GM21367 (cell line): ENCODE measurements at regions not wholly inside any gene's neighbourhood (a gene's known extent, or its start where the extent isn't known, plus 50 kb on each side); places are given as distances from the start of the nearest gene placed in this dataset.

Experiments used
- ATAC-seq: cut with Tn5 transposase; IDR thresholded peaks from one replicate; pipeline ENCODE4 v1.9.1; 2021; ENCODE audit not compliant: unreplicated experiment

- no peak for ATAC-seq
These were observed 217.0 kb upstream of the TLE3 start for GRCh38 chr15:70314688-70315087.

- no peak for ATAC-seq
These were observed 216.3 kb upstream of the TLE3 start for GRCh38 chr15:70314018-70314354.

- no peak for ATAC-seq
These were observed 215.6 kb upstream of the TLE3 start for GRCh38 chr15:70313099-70314017.

GRCh38 chr15:70311821-70312220 is 214.1 kb upstream of the TLE3 start:
- no peak for ATAC-seq

GRCh38 chr15:70309716-70310115 is 212.0 kb upstream of the TLE3 start:
- ATAC-seq = no peak

GRCh38 chr15:70308735-70309434 is 211.2 kb upstream of the TLE3 start:
- no peak for ATAC-seq

GRCh38 chr15:70308011-70308734 is 210.5 kb upstream of the TLE3 start:
- peak; percentile 64 for ATAC-seq

GRCh38 chr15:70306582-70306981 is 208.9 kb upstream of the TLE3 start:
- ATAC-seq = no peak

GRCh38 chr15:70306081-70306480 is 208.4 kb upstream of the TLE3 start:
- ATAC-seq = no peak

GRCh38 chr15:70303981-70304380 is 206.3 kb upstream of the TLE3 start:
- no peak for ATAC-seq

GRCh38 chr15:70302360-70302759 is 204.6 kb upstream of the TLE3 start:
- no peak for ATAC-seq

GRCh38 chr15:70301396-70301795 is 203.7 kb upstream of the TLE3 start:
- ATAC-seq = no peak

GRCh38 chr15:70299931-70300869 is 202.5 kb upstream of the TLE3 start:
- peak; percentile 94 for ATAC-seq

GRCh38 chr15:70297465-70298058 is 199.8 kb upstream of the TLE3 start:
- no peak for ATAC-seq

- no peak for ATAC-seq
These were observed 197.1 kb upstream of the TLE3 start for GRCh38 chr15:70294731-70295305.

- ATAC-seq = no peak
These were observed 196.1 kb upstream of the TLE3 start for GRCh38 chr15:70293591-70294470.

- no peak for ATAC-seq
These were observed 195.4 kb upstream of the TLE3 start for GRCh38 chr15:70293138-70293537.

- ATAC-seq = no peak
These were observed 194.5 kb upstream of the TLE3 start for GRCh38 chr15:70292076-70292760.
